Ovary (tissue), 7 donors: ENCODE measurements at regions not wholly inside any gene's neighbourhood (a gene's known extent, or its start where the extent isn't known, plus 50 kb on each side); places are given as distances from the start of the nearest gene placed in this dataset.
"Not testable (repeated sequence)": the region's sequence is repeated elsewhere in the genome, so short reads cannot be mapped to it uniquely, and the experiment has no call there.

Experiments used
- DNase-seq, 5 donors: peaks; one replicate each; pipeline ENCODE4 v3.0.0-alpha.2; 2019 to 2020
- H3K27ac ChIP-seq, 2 donors: fragments of 200-600 bp; one replicate each; pipeline versions ENCODE4 v1.5.1 to v1.8.0; 2019 to 2022
- H3K27me3 ChIP-seq: fragments of 200-600 bp; one replicate; pipeline ENCODE4 v1.8.0; 2022
- H3K36me3 ChIP-seq: fragments of 200-600 bp; sonication (generic); one replicate; pipeline ENCODE4 v1.5.1; 2019
- H3K4me1 ChIP-seq: one replicate; pipeline ENCODE4 v1.8.1; 2013; ENCODE audit warnings: mild to moderate bottlenecking, moderate library complexity; ENCODE audit not compliant: insufficient read depth
- H3K4me3 ChIP-seq: fragments of 200-600 bp; sonication (generic); one replicate; pipeline ENCODE4 v1.5.1; 2017
- H3K9me3 ChIP-seq, 2 donors: fragments of 200-600 bp in 1 of 2; sonication (generic) in 1 of 2; one replicate each; pipeline versions ENCODE4 v1.5.1 to v1.8.1; 2013 to 2019; ENCODE audit warnings: mild to moderate bottlenecking in 1 of 2, moderate library complexity in 1 of 2
- CTCF ChIP-seq, 3 donors: fragments of 450-650 bp in 2 of 3; fragments of 200-600 bp in 1 of 3; IDR thresholded peaks; one replicate each; pipeline versions ENCODE4 v1.5.1 to v1.8.0; 2016 to 2022; ENCODE audit warnings: antibody characterized with exemption in 3 of 3, mild to moderate bottlenecking in 1 of 3
- EP300 ChIP-seq: sonication (generic); formaldehyde crosslinking; IDR thresholded peaks from one replicate; pipeline ENCODE4 v1.6.1; 2017; ENCODE audit warnings: antibody characterized with exemption
- POLR2A ChIP-seq: fragments of 450-650 bp; IDR thresholded peaks from one replicate; pipeline ENCODE4 v1.6.1; 2017; ENCODE audit warnings: antibody characterized with exemption, mild to moderate bottlenecking, moderate library complexity
- WGBS, 3 donors: extraction: QIAGEN DNeasy Blood & Tissue Kit in 1 of 3; methylation state at CpG; one replicate each; pipeline versions ENCODE4 v1.1.5 to v1.1.7; 2013 to 2017; 5-methylcytosine and 5-hydroxymethylcytosine counted together
- intact Hi-C, 4 donors: fragments of 100-400 bp; cut with DNase I; formaldehyde crosslinking; loops; one replicate each; pipeline versions ENCODE4 v1.11.0 to v1.15.1; 2022 to 2023
- donor health status: DM: no; HTN: no; CAD: no; lungs with moderate emphysema.
- donor health status: DM: no; HTN: no; CAD: no.
- donor health status: Bipolar disorder and iron deficiency.
- donor health status: DM: no; HTN: no; CAD: no.
- donor health status: DM: yes; HTN: yes; CAD: no.

GRCh38 chrX:98194036-98194435, 1310.3 kb downstream of the RPA4 start:
- H3K27me3 ChIP-seq, result no peaks in the 10 kb centered on the region
- no peaks in the 10 kb centered on the region for H3K36me3 ChIP-seq
- no peaks in the 10 kb centered on the region for H3K4me1 ChIP-seq
- no peaks in the 10 kb centered on the region for H3K9me3 ChIP-seq
- 86 to 88% (median 87%) methylated on average over 2 of the region's 2 CpGs for WGBS, 3 donors
- intact Hi-C loops, result no loop called here
- DNase-seq, result no peak
- no peak overlapping the region for H3K4me3 ChIP-seq
- no peak overlapping the region for H3K27ac ChIP-seq
- TF ChIP-seq POLR2A (no peak), EP300 (no peak), CTCF (IDR thresholded peaks at IDR 0.05) (no peak)

GRCh38 chrX:98203800-98204199, 1320.1 kb downstream of the RPA4 start:
- no peak for TF ChIP-seq CTCF (IDR thresholded peaks at IDR 0.05)
- no peak for TF ChIP-seq EP300
- TF ChIP-seq POLR2A, result no peak
- Histone ChIP-seq H3K4me3 (no peak overlapping the region), H3K27ac (no peak overlapping the region), H3K36me3 (no peaks in the 10 kb centered on the region), H3K27me3 (no peaks in the 10 kb centered on the region), H3K9me3 (no peaks in the 10 kb centered on the region), H3K4me1 (no peaks in the 10 kb centered on the region)
- intact Hi-C loops, result no loop called here
- DNase-seq, result no peak
- 26 to 41% (median 27%) methylated on average over 2 of the region's 2 CpGs for WGBS, 3 donors

- Histone ChIP-seq H3K9me3 (no peaks in the 10 kb centered on the region), H3K4me3 (no peak overlapping the region), H3K36me3 (no peaks in the 10 kb centered on the region), H3K4me1 (no peaks in the 10 kb centered on the region), H3K27me3 (no peaks in the 10 kb centered on the region), H3K27ac (no peak overlapping the region)
- intact Hi-C loops, result no loop called here
- WGBS, 3 donors, result 77 to 88% (median 80%) methylated on average over 3 of the region's 3 CpGs
- DNase-seq, result no peak
- TF ChIP-seq CTCF (IDR thresholded peaks at IDR 0.05) (no peak), EP300 (no peak), POLR2A (no peak)
These were observed 1324.2 kb downstream of the RPA4 start for GRCh38 chrX:98207947-98208346.

GRCh38 chrX:98231003-98231402, 1347.3 kb downstream of the RPA4 start:
- H3K27ac ChIP-seq, result no peak overlapping the region
- H3K36me3 ChIP-seq, result no peaks in the 10 kb centered on the region
- no peaks in the 10 kb centered on the region for H3K4me1 ChIP-seq
- H3K4me3 ChIP-seq, result no peak overlapping the region
- H3K9me3 ChIP-seq, result no peaks in the 10 kb centered on the region
- DNase-seq, result no peak
- TF ChIP-seq POLR2A (no peak), CTCF (IDR thresholded peaks at IDR 0.05) (no peak), EP300 (no peak)
- H3K27me3 ChIP-seq, result no peaks in the 10 kb centered on the region
- intact Hi-C loops, result no loop called here

GRCh38 chrX:98240061-98240460, 1356.4 kb downstream of the RPA4 start:
- H3K36me3 ChIP-seq, H3K9me3 ChIP-seq, DNase-seq, H3K4me1 ChIP-seq, H3K27me3 ChIP-seq, H3K27ac ChIP-seq, H3K4me3 ChIP-seq, intact Hi-C loops: not testable (repeated sequence)
- 76 to 92% (median 80%) methylated on average over 6 of the region's 6 CpGs for WGBS, 3 donors
